KOPT-K1 (cell line): ENCODE measurements at regions not wholly inside any gene's neighbourhood (a gene's known extent, or its start where the extent isn't known, plus 50 kb on each side); places are given as distances from the start of the nearest gene placed in this dataset.

ENCODE experiments used
- H3K27ac ChIP-seq: fragments of 200-600 bp; sonication (generic); 2 replicates; pipeline ENCODE4 v1.5.1; 2016; ENCODE audit warnings: antibody characterized with exemption, mild to moderate bottlenecking, low read depth, low read length; ENCODE audit not compliant: poor library complexity, severe bottlenecking
- H3K36me3 ChIP-seq: fragments of 200-600 bp; sonication (generic); 2 replicates; pipeline ENCODE4 v1.5.1; 2017; ENCODE audit warnings: antibody characterized with exemption, mild to moderate bottlenecking, low read length, moderate library complexity; ENCODE audit not compliant: insufficient read depth
- H3K9me3 ChIP-seq: fragments of 200-600 bp; sonication (generic); 2 replicates; pipeline ENCODE4 v1.5.1; 2017; ENCODE audit warnings: antibody characterized with exemption, low read length, mild to moderate bottlenecking; ENCODE audit not compliant: insufficient read depth, poor library complexity, severe bottlenecking

- Histone ChIP-seq H3K36me3 (no peaks in the 10 kb centered on the region), H3K27ac (no peak overlapping the region), H3K9me3 (no peaks in the 10 kb centered on the region)
Measured at GRCh38 chr11:127474766-127475165, 474.2 kb upstream of the KIRREL3 start.

GRCh38 chr11:127472505-127472904 is 471.9 kb upstream of the KIRREL3 start:
- H3K27ac ChIP-seq, result no peak overlapping the region
- no peaks in the 10 kb centered on the region for H3K36me3 ChIP-seq
- H3K9me3 ChIP-seq, result no peaks in the 10 kb centered on the region

DNA sequence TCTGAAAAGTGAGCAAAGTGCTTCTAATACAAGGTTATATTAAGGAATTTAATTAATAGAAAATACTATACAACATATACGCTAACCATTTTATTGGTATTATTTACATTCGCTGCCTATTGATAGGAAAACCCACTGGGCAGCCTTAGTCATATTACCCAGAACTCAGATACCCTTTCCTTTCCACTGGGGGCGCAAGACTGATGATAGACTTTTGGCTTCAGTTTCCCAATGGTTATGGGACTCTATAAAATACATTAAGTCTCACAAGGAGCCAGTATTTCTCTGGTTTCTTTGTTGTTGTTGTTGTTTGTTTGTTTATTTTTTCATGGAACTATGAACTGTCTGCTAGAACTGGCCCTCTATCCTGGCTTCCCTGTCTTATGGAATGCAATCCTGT is 471.1 kb upstream of the KIRREL3 start:
- Histone ChIP-seq H3K9me3 (no peaks in the 10 kb centered on the region), H3K27ac (no peak overlapping the region), H3K36me3 (no peaks in the 10 kb centered on the region)

DNA sequence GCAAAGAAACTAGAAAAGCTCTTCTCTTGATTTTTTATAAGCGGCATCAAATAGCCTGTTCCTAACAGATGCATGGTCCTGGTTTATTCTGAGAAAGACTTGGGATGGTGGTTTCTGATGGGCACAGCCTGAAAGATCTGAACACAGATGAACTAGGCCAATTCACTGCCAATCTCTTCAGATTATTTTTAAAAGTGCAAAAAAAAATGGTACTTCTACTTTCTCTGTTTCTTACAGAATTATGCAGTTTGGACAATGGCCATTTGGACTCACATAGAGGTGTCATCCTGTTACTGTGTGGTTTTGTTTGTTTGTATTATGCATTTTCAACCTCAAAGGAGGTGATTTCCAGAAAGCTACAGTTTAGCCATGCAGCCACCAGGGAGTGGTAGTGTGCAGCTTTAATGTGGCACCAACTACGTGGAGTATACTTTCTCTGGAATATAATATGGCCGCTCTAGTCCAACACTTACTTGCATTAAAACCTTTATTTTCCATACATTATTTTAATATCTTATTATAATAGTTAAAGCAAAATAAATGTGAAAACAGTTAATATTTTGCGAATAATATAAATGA is 469.8 kb upstream of the KIRREL3 start:
- Histone ChIP-seq H3K36me3 (no peaks in the 10 kb centered on the region), H3K9me3 (no peaks in the 10 kb centered on the region), H3K27ac (no peak overlapping the region)

DNA sequence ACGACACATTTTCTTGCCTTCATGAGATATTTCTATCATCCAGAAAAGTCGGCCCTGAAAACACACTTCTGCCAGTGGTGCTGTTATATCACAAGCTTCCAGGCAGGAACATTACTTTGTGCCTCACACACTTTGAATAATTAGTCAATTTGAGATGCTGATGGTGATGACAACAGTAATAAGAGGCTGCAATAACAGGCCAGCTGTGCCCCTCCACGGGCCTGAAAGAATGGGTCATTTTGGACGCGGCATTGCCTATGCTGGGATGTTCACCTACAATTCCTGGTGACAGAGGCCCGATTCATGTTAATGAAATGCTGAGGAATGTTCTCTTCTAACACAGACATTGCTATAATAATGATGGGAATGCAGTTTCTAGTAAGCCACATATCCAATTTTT is 463.8 kb upstream of the KIRREL3 start:
- Histone ChIP-seq H3K27ac (no peak overlapping the region), H3K9me3 (no peaks in the 10 kb centered on the region), H3K36me3 (no peaks in the 10 kb centered on the region)

- H3K9me3 ChIP-seq, result no peaks in the 10 kb centered on the region
Measured at GRCh38 chr11:127462065-127462344, 461.4 kb upstream of the KIRREL3 start.

DNA sequence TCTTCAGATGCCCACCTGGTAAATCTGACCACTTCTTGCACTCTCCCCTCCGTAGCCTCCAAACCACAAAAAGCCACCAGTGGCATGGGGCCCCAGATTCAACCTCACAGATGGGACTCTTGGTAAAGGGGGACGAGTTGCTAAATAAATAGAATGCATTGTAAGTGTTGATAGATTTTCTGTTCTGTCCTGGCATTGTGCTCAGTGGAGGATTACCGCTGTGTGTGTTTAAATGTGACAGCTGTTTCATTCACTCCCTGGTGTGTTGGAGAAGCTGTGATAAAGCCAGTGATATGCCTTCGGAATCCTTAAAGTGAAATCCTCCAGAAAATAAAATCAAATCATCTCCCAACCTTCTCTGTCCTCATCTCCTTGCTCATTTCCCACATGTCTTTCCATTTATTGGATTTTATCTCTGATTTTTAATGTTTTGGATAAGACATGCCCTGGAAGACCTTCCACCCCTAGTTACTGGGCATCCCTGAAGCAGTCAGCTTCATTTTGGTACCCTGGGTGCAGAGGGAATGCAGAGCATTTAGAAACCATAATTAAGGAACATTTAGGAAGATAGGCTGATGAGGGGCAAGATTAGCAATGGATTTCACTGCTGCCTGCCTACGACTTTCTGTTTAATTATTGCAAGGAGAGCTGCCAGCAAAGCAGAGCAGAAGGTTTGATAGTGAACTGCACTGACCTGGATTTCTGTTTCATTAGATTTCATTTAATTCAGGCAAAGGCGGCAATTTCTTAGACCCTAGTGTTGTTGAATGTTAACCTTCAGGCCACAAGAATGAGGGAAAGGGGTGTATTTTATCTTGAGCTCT is 460.9 kb upstream of the KIRREL3 start:
- Histone ChIP-seq H3K36me3 (no peaks in the 10 kb centered on the region), H3K9me3 (no peaks in the 10 kb centered on the region), H3K27ac (no peak overlapping the region)

More at GRCh38 chr11:127462065-127462344, 461.4 kb upstream of the KIRREL3 start:
- H3K36me3 ChIP-seq, result no peaks in the 10 kb centered on the region
- H3K27ac ChIP-seq, result no peak overlapping the region

- Histone ChIP-seq H3K9me3 (no peaks in the 10 kb centered on the region), H3K36me3 (no peaks in the 10 kb centered on the region), H3K27ac (no peak overlapping the region)
Measured at GRCh38 chr11:127458561-127458960, 458.0 kb upstream of the KIRREL3 start.

DNA sequence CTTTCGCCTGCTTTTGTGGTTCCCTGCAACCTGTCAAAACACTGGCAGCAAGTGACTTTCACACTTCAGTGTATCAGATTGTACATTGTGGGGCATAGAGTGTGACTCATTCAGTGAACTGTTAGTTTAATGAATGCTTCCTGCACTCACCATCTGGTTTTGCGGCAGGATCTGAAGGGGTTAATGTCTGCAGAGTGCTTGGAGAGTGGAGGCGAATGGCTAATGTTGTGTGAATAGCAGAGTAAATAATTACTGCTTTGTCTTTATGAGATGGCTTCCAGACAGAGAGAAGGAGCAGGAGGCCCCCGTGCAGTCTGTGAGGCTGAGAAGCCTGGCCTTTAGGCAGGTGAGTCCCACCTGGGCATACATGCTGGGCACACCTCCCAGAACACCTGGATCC is 454.3 kb upstream of the KIRREL3 start:
- H3K9me3 ChIP-seq, result no peaks in the 10 kb centered on the region
- H3K27ac ChIP-seq, result no peak overlapping the region

GRCh38 chr11:127452533-127452932 is 452.0 kb upstream of the KIRREL3 start:
- Histone ChIP-seq H3K9me3 (no peaks in the 10 kb centered on the region), H3K36me3 (no peaks in the 10 kb centered on the region), H3K27ac (no peak overlapping the region)

More for the DNA sequence above, 454.3 kb upstream of the KIRREL3 start:
- no peaks in the 10 kb centered on the region for H3K36me3 ChIP-seq

DNA sequence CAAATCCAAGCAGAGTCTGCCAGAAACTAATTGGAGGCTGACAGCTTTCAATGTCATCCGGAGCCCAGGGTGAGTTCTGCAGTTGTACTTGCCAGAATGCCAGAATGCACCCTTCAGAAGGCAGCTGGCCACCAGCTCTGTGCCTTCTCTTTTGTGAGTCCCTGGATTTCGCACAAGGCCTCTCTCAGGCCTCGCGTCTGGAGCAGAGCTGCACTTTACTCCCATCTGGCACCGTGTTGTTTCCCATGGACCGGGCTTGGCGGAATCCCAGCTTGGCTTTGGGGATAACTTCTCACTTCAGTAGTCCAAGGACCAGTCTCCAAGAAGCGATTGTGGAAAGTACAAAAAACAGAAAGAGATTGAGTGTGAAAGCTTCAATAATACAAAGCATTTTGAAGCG is 451.3 kb upstream of the KIRREL3 start:
- no peaks in the 10 kb centered on the region for H3K36me3 ChIP-seq
- H3K9me3 ChIP-seq, result no peaks in the 10 kb centered on the region
- no peak overlapping the region for H3K27ac ChIP-seq

- Histone ChIP-seq H3K36me3 (no peaks in the 10 kb centered on the region), H3K27ac (no peak overlapping the region)
Measured at GRCh38 chr11:127448101-127448500, 447.5 kb upstream of the KIRREL3 start.

GRCh38 chr11:127445476-127445875 is 444.9 kb upstream of the KIRREL3 start:
- Histone ChIP-seq H3K9me3 (no peaks in the 10 kb centered on the region), H3K27ac (no peak overlapping the region), H3K36me3 (no peaks in the 10 kb centered on the region)

More at GRCh38 chr11:127448101-127448500, 447.5 kb upstream of the KIRREL3 start:
- no peaks in the 10 kb centered on the region for H3K9me3 ChIP-seq

DNA sequence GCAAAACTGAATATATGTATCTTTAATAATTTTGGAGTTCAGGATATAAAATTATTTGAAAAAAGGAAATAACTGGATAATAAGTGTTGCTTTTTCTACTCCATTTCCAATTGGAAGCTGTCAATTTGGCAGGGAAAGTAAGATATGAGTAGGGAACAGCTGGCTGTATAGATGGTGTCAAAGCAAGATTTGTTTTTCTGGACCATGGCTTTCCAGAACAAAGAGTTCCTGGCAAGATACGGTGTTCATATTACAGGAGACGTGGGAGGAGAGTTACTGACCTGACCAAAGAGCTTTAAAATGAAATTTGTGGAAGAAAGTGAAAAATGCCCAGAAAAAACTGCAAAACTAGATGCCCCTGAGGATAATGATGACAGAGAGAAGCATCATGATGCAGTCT is 442.7 kb upstream of the KIRREL3 start:
- Histone ChIP-seq H3K36me3 (no peaks in the 10 kb centered on the region), H3K27ac (no peak overlapping the region), H3K9me3 (no peaks in the 10 kb centered on the region)

DNA sequence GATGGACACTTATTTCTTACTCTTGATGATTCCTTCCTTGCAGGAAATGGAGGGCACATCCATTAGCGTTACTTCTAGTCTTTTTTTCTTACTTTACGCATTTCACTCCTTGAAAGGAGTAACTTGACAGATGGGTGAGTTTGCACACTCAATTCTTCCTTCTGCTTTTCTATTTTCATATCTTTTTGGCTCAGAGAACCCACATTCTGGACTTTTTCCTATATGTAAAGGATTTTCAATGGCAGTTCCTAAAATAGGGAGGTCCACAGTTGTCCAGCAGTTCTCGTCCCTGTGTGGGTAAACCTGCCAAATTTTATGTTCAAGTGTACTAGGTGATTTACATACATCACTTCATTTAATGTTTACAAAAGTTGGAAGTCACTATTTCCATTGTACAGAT is 440.0 kb upstream of the KIRREL3 start:
- H3K27ac ChIP-seq, result no peak overlapping the region
- H3K36me3 ChIP-seq, result no peaks in the 10 kb centered on the region
- no peaks in the 10 kb centered on the region for H3K9me3 ChIP-seq

DNA sequence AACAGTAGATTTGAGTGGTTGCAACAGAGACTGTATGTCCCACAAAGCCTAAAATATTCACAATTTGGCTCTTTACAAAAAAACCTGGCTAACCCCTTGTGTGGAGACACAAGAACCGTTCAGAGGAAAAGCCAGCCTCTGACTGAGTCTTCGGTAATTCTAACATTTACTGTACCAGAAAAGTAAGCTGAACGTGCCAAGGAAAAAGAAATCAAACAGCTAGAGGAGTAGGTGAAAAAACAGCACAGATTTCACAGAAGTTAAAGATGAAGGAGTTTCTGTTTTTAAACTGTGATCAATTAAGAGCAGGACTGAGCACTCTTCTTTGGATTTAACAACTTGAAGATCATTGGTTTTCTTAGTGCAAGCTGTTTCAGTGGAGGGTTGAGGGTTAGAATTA is 424.7 kb upstream of the KIRREL3 start:
- Histone ChIP-seq H3K27ac (no peak overlapping the region), H3K9me3 (no peaks in the 10 kb centered on the region), H3K36me3 (no peaks in the 10 kb centered on the region)
